ENCODE measurements at regions not wholly inside any gene's neighbourhood (a gene's known extent, or its start where the extent isn't known, plus 50 kb on each side); places are given as distances from the start of the nearest gene placed in this dataset.

DNA sequence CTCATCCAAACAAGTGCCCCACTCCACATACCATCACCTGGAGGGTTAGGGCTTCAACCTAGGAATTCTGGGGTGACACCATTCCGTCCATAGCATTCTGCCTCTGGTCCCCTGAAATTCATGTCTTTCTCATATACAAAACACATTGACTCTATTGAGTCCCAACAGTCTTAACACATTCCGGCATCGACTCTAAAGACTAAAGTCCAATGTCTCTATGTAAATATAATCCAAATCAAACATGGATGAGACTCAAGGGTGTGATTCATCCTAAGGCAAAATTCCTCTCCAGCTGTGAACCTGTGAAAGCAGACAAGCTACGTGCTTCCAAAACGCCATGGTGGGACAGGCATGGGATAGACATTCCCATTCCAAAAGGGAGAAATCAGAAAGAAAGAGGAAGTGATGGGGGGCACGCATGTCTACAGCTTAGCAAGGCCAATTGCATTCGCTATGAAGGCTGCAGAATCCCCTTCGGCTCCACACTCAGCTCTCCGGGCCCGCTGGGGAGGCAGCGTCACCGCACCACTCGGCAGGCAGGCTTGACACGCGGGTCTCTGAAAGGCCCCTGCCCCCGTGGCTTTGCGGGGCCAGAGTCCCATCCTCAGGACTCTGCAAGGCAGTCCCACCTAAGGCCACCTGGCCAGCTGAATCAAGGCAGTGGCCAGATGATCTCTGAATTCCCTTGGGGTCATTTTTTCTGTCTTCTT lies 53.2 kb downstream of the ADRA2C start:
- H3K4me1 ChIP-seq (replicated peaks in 1 of 2; ENCODE audit: control insufficient read depth in 2 of 2, insufficient read depth in 2 of 2, low read length in 2 of 2) = peaks cover 0 to 3% of the 10 kb centered on the region in 2 experiments; a peak in 1 of 5 replicates
- POLR2A ChIA-PET = interaction anchor here (0.6 kb wide), 1 partner anchor 123 kb away, joined by 3 read pairs; no protein-coding TSS in a partner anchor
- in situ Hi-C loops (cut with MboI) = no loop called here
- intact Hi-C loops (cut with micrococcal nuclease) = no loop called here
- H3K9me1 ChIP-seq (ENCODE audit: control insufficient read depth, insufficient read depth, low read length) = no peaks in the 10 kb centered on the region
- H3K27me3 ChIP-seq (ENCODE audit: control insufficient read depth in 2 of 2, insufficient read depth in 2 of 2, low read length in 2 of 2) = peaks cover 11 to 55% of the 10 kb centered on the region in 2 experiments; a peak in 4 of 5 replicates
- peaks cover 2% of the 10 kb centered on the region; the same call in 1 of the 2 replicates for H3K9me3 ChIP-seq (replicated peaks; ENCODE audit: control insufficient read depth, insufficient read depth, low read depth, low read length)
- no peaks in the 10 kb centered on the region for H3K36me3 ChIP-seq (ENCODE audit: control insufficient read depth, insufficient read depth, low read length)
- no peak overlapping the region for H3K4me2 ChIP-seq (ENCODE audit: insufficient read depth, low read length)
- 1% methylated on average over 17 of the region's 17 CpGs for WGBS (ENCODE audit: insufficient coverage, low coverage, missing lambda C conversion rate)
- no peak overlapping the region for H3K27ac ChIP-seq (ENCODE audit: extremely low read depth, low read depth, low read length)
- H2AFZ ChIP-seq (ENCODE audit: low read depth, low read length) = no peak overlapping the region
- CTCF ChIA-PET (ENCODE audit: low intra/inter-chr PET ratio) = no interaction called here
- TF ChIP-seq TAF7 (tag; IDR thresholded peaks at IDR 0.05) (no peak), SPI1 (IDR thresholded peaks at IDR 0.05; ENCODE audit: borderline replicate concordance, low read depth, low read length) (peak; percentile 55; the same call in 1 of the 2 replicates)
- no TSS peak for BruUV-seq (replicated peaks)
- DNase-seq (ENCODE audit: extremely low read depth in 1 of 4, low spot score in 3 of 4) (no peak), FAIRE-seq (no peak), ATAC-seq (no peak)
- H3K4me3 ChIP-seq = no peak overlapping the region
- 0 out of 2 replicates have a peak, but pooled peaks cover 6% of the 10 kb centered on the region for H4K20me1 ChIP-seq (replicated peaks; ENCODE audit: control insufficient read depth, insufficient read depth, low read length)
- no peak overlapping the region for H3K9ac ChIP-seq (ENCODE audit: insufficient read depth in 1 of 2, low read depth in 2 of 2, low read length in 2 of 2)
- no peaks in the 10 kb centered on the region for H3K79me2 ChIP-seq (ENCODE audit: control insufficient read depth, insufficient read depth, low read length)

DNA sequence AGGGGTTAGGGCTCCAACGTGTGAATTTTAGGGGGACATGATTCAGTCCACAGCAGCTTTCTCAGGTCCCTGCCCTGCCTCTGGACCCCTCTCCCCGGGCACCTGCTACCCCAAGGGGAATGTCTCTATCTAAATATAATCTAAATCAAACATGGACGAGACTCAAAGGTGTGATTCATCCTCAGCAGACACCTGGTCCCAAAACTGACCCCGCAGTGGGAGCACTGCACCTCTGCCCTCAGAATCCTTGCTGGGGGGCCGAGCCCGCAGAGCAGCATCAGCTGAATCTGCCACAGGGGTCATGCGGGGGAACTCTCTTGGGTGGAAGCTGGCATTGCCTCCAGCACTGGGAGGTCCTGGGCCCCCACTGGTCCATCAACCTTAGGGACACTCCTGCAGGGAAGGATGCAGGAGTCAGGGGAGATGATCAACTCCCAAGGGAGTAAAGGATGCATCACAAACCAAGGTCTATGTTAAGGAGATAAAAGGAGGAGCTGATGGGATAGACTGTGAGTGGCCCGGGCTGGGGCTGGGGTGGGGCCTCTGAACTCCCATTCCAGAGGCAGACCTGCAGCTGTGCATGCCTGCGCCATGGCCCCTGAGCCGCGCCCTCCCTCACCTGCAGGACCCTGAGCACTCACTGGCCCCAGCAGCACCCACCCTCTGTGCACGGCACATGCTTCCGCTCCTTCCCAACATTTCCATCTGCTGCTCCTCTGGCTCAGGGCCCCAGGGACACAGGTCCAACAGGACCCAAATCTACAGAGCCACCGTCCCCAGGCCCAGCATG lies 54.0 kb downstream of the ADRA2C start:
- Histone ChIP-seq H3K9me1 (ENCODE audit: control insufficient read depth, insufficient read depth, low read length) (no peaks in the 10 kb centered on the region), H2AFZ (ENCODE audit: low read depth, low read length) (no peak overlapping the region), H3K4me2 (ENCODE audit: insufficient read depth, low read length) (no peak overlapping the region), H3K27ac (ENCODE audit: extremely low read depth, low read depth, low read length) (no peak overlapping the region), H3K36me3 (ENCODE audit: control insufficient read depth, insufficient read depth, low read length) (no peaks in the 10 kb centered on the region), H3K4me1 (replicated peaks in 1 of 2; ENCODE audit: control insufficient read depth in 2 of 2, insufficient read depth in 2 of 2, low read length in 2 of 2) (peaks cover 0 to 3% of the 10 kb centered on the region in 2 experiments; a peak in 1 of 5 replicates), H4K20me1 (replicated peaks; ENCODE audit: control insufficient read depth, insufficient read depth, low read length) (0 out of 2 replicates have a peak, but pooled peaks cover 6% of the 10 kb centered on the region), H3K4me3 (no peak overlapping the region), H3K9ac (ENCODE audit: insufficient read depth in 1 of 2, low read depth in 2 of 2, low read length in 2 of 2) (no peak overlapping the region), H3K79me2 (ENCODE audit: control insufficient read depth, insufficient read depth, low read length) (no peaks in the 10 kb centered on the region), H3K9me3 (replicated peaks; ENCODE audit: control insufficient read depth, insufficient read depth, low read depth, low read length) (no peaks in the 10 kb centered on the region), H3K27me3 (ENCODE audit: control insufficient read depth in 2 of 2, insufficient read depth in 2 of 2, low read length in 2 of 2) (peaks cover 19 to 63% of the 10 kb centered on the region in 2 experiments; a peak in 4 of 5 replicates)
- in situ Hi-C loops (cut with MboI) (no loop called here), intact Hi-C loops (cut with micrococcal nuclease) (no loop called here)
- no peak for DNase-seq (ENCODE audit: extremely low read depth in 1 of 4, low spot score in 3 of 4)
- WGBS (ENCODE audit: insufficient coverage, low coverage, missing lambda C conversion rate) = 5% methylated on average over 10 of the region's 14 CpGs
- BruUV-seq (replicated peaks) = no TSS peak
- no peak for FAIRE-seq
- ChIA-PET CTCF (ENCODE audit: low intra/inter-chr PET ratio) (no interaction called here), POLR2A (interaction anchor here (0.6 to 0.8 kb wide), 2 partner anchors 122 to 291 kb away, joined by 3 read pairs; no protein-coding TSS in a partner anchor)
- no peak for ATAC-seq
- no peak for TF ChIP-seq HNRNPL (IDR thresholded peaks at IDR 0.05; ENCODE audit: low read depth, low read length)
- no peak for TF ChIP-seq TAL1 (IDR thresholded peaks at IDR 0.05)
- TF ChIP-seq RBM34 (IDR thresholded peaks at IDR 0.05; ENCODE audit: borderline replicate concordance, insufficient read depth, low read length) = no peak
- TF ChIP-seq, protein P1, sequence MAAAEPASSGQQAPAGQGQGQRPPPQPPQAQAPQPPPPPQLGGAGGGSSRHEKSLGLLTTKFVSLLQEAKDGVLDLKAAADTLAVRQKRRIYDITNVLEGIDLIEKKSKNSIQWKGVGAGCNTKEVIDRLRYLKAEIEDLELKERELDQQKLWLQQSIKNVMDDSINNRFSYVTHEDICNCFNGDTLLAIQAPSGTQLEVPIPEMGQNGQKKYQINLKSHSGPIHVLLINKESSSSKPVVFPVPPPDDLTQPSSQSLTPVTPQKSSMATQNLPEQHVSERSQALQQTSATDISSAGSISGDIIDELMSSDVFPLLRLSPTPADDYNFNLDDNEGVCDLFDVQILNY (CRISPR knock-in tag; IDR thresholded peaks at IDR 0.05) = no peak
- no peak for TF ChIP-seq ZNF23 (CRISPR knock-in tag; IDR thresholded peaks at IDR 0.05)
- no peak for TF ChIP-seq ZNF408 (CRISPR knock-in tag; IDR thresholded peaks at IDR 0.05; ENCODE audit: low read depth)
- TF ChIP-seq IFI16 (CRISPR knock-in tag; IDR thresholded peaks at IDR 0.05) = no peak
- no peak for TF ChIP-seq ZNF778 (CRISPR knock-in tag; IDR thresholded peaks at IDR 0.05)
- TF ChIP-seq, protein P2, sequence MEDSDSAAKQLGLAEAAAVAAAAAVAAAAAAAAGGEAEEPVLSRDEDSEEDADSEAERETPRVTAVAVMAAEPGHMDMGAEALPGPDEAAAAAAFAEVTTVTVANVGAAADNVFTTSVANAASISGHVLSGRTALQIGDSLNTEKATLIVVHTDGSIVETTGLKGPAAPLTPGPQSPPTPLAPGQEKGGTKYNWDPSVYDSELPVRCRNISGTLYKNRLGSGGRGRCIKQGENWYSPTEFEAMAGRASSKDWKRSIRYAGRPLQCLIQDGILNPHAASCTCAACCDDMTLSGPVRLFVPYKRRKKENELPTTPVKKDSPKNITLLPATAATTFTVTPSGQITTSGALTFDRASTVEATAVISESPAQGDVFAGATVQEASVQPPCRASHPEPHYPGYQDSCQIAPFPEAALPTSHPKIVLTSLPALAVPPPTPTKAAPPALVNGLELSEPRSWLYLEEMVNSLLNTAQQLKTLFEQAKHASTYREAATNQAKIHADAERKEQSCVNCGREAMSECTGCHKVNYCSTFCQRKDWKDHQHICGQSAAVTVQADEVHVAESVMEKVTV (CRISPR knock-in tag; IDR thresholded peaks at IDR 0.05) = no peak
- no peak for TF ChIP-seq SUPT5H (IDR thresholded peaks at IDR 0.05)
- TF ChIP-seq DMBX1 (CRISPR knock-in tag; IDR thresholded peaks at IDR 0.05; ENCODE audit: borderline replicate concordance) = no peak

All from K562 (cell line).